HG02973 (cell line): ENCODE measurements at regions not wholly inside any gene's neighbourhood (a gene's known extent, or its start where the extent isn't known, plus 50 kb on each side); places are given as distances from the start of the nearest gene placed in this dataset.

Experiments
- ATAC-seq: cut with Tn5 transposase; IDR thresholded peaks from one replicate; pipeline ENCODE4 v1.9.1; 2021; ENCODE audit warnings: moderate library complexity; ENCODE audit not compliant: unreplicated experiment

- ATAC-seq = no peak
These were observed 1321.3 kb upstream of the SLC10A2 start for GRCh38 chr13:104387510-104387909.

- no peak for ATAC-seq
These were observed 1319.2 kb upstream of the SLC10A2 start for GRCh38 chr13:104385404-104385803.

DNA sequence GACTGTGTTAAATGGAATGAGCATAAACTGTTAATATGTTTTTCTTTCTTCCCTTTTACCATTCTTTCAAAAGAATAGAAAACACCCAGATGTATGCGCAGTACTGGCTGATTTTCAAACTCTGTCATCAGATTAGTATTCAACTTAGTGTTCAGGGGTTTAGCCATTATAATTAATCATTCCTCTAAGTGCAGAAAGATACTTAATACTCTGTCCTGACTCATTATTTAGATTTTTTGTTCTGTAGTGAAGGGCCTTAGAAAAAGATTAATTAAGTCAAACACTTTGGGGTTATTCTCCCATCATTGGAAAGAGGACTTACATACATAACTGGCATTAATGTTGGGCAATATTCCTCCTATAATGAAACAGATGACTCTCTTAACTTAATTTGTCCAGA lies 1316.7 kb upstream of the SLC10A2 start:
- ATAC-seq = no peak

DNA sequence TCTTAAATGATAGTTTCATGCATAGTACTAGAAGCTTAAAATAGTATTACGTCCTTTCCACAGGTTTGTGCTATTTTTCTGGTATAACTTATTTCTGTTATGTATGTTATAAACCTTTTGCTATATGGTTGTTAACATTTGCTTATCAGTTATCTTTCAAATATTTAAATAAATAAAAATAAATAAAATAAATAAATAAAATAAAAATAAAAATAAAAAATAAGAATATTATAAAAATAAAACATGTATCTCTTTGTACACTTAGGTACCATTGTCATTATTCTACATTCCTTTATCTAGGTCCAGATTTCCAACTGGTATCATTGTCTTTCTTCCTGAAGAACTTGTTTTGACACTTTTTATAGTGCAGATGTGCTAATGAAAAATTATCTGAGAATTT lies 1310.4 kb upstream of the SLC10A2 start:
- ATAC-seq = no peak

GRCh38 chr13:104375614-104376013 lies 1309.4 kb upstream of the SLC10A2 start:
- ATAC-seq = no peak

DNA sequence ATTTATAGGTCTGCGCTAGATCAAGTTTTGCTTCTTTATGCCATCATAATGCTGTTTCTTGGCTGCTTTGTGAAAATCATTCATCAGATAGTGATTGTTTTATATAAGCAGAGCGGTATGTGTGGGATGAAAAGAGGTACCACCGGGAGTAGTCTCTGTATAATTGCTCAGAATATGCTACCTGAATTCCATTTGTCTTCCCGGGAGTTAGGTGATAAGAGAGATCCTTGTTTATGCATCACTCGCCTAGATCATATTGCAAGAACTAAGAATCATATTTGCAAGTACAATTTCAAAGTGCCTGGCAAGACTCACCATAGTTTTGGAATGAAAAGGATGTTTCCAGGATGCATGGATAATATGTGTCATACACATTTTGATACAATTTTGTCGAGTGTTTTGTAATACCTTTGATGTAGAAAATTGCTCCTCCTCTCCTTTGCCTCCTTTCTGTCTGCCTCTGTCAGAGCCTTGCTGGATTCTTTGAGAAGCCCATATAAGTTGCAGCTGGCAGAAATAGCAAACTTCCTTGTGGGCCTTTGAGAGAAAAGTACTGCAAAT lies 1306.0 kb upstream of the SLC10A2 start:
- ATAC-seq = no peak

DNA sequence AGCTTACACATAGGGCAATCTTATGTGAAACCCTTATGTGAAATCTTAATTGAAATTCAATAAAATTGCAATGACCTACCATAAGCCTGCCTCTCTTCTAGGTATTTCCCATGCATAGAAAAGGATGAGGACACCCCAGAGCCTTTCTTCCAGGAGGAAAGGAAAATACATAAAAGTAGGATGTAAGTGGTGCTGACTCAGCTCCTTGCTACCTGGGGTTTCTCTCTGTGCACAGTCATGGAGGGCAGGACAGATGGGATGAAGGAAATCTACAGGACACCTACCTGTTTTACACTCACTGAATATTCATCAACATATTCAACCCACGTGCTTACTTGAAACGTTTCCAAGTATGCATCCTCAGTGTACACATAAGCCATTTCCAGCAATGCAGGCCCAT lies 1299.2 kb upstream of the SLC10A2 start:
- no peak for ATAC-seq

DNA sequence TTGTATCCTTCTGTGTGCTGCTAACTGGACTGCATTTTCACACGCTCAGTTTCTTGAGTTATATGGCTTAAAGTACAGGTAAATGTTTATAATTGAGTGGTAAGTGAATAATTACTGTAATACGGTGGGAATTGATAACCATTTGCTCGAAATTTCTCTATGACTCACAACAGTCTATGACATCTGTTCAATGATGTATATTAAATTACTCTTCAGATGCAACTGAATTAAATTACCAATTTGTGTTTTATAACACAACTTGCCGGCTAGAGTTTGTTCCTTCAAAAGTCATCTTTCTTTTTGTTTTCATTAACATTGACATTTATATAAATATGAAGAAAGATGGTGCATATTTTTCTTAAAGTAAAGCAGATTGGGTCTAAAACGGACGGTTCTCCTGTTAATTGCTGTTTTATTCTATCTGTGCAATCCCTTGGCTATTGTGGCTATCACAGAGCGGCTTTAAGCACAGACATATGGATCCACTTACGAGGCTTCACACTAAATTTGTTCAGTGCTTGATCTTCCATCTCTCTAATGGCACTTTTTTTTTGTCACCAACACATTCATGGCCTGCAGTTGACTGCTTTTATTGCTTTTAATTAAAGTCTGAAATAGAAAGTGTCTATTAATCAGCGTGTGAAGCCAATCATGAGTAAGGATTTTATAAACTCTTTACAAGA lies 1291.6 kb upstream of the SLC10A2 start:
- no peak for ATAC-seq

DNA sequence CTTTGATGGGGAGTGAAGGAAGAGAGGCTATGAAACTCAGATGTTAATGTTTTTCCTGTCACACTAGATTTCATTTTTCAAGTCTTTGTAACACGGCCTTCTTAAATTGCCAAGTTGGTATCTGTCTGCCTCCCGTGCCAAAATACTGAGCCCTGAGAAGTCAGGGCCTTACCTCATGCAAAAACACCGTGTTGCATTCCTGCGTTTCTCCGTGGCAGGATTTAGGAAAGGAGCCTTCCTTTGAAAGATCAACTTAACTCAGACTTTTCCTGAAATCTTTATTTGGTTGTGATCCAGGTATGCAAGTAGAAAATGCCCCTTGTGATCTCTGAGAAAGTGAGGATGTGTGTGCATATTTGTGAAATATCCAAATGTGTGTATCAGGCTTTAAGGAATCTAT lies 1291.0 kb upstream of the SLC10A2 start:
- no peak for ATAC-seq

DNA sequence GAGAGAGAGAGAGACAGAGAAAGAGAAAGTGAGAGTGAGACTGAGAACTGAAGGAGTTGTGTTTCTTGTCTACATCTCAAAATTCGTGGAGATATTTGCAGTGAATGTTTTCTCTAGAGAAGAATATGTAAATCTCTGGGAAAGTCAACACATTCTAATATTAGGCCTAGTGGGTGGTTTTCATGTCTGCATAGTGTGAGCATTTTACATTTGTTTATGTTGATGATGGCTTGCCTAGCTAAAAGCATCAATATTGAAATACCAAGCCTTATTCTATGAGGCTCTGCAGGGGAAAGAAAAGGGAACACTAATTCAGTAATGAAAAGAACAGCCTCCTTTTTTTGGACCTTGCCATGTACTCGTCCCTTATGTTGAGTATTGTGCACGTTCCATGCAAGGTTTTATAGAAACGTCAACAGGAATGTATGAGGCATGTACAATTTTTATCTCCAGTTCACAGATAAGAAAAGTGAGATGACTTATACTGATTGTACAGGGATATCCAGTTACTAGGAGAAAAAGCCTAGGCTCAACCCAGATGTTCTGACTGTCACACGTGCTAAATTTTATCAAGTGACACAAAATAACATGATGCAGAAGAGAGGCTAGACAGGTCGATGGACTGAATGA lies 1288.9 kb upstream of the SLC10A2 start:
- ATAC-seq = no peak

- no peak for ATAC-seq
These were observed 1261.0 kb upstream of the SLC10A2 start for GRCh38 chr13:104327211-104327610.

- no peak for ATAC-seq
These were observed 1260.3 kb upstream of the SLC10A2 start for GRCh38 chr13:104326523-104326922.

DNA sequence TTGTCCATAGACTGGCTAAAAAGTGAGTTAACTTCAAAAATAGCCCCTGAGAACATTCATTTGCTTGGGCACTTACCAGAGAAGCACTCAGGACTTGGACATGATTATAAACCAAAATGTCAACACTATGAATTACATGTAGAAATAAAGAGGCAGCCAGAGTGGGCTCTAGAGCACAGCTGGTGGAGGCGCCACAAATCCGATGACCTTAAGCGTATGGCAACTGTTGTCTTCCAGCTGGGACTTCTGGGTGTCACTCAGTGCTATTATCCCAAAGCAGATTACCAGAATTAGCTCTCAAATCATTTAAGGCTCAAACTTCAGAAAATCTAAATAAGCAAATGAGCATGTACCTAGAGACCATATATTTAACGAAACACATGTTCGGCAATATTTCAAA lies 1255.5 kb upstream of the SLC10A2 start:
- no peak for ATAC-seq

DNA sequence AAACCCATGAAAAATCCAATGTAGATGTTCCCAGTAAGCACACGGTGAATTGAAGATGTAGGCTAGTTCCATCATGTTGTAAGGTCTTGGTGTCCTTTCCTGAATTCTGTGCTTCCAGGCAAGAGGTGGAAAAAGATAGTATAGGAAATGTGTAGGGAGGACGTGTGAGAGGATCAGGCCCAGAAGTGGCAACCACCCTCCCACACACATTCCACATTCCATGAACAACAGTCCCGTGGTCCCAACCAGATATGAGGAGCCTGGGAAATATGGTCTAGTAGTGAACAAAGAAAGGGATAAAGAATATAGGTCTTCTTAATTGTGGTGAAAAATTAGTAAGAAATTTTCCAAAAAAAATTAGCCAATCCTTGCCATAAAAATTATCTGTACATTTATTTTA lies 1254.2 kb upstream of the SLC10A2 start:
- no peak for ATAC-seq

- ATAC-seq = no peak
These were observed 1251.9 kb upstream of the SLC10A2 start for GRCh38 chr13:104318121-104318520.

DNA sequence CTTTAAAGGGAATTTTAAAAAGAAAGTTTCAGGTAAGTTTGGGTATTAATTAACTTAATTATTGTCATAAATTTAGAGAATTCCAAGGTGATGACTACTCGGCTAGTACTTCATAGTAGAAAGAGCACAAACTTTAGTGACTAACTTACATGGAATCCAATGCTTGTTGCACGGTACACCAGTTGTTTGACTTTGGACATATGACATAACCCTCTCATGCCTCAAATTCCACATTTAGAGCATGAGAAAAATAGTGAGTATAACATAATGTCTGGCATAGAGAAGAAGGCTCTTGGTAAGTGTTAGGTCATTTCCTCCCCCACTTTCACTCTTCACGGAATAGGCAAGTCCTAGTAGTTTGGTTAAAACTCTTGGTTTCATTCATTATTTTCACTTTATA lies 1249.4 kb upstream of the SLC10A2 start:
- no peak for ATAC-seq

GRCh38 chr13:104314926-104315535 lies 1248.8 kb upstream of the SLC10A2 start:
- ATAC-seq = no peak

DNA sequence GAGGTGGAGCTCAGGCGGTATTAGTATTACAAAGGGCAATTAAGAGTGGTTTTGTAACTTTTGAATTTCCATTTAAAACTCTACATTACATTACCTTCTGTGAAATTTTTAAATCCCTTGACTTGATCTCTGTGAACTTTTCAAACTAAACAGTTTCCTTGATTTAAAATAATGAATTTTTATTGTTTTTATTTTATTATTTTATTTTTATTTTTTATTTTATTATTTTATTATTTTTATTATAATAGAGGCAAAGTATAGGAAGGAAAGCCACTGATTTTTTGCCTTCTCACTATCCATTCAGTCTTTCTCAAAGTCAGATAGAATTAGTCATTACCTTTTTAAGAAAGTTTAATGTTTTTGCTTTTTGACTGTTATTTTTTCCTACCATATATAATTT lies 1248.1 kb upstream of the SLC10A2 start:
- no peak for ATAC-seq

GRCh38 chr13:104310861-104311260 lies 1244.6 kb upstream of the SLC10A2 start:
- no peak for ATAC-seq

GRCh38 chr13:104309431-104309830 lies 1243.2 kb upstream of the SLC10A2 start:
- no peak for ATAC-seq

- no peak for ATAC-seq
These were observed 1235.2 kb upstream of the SLC10A2 start for GRCh38 chr13:104301171-104301975.
